ENCODE measurements at regions not wholly inside any gene's neighbourhood (a gene's known extent, or its start where the extent isn't known, plus 50 kb on each side); places are given as distances from the start of the nearest gene placed in this dataset.

- peaks cover 4% of the 10 kb centered on the region for H3K27me3 ChIP-seq (ENCODE audit: insufficient read depth, poor library complexity, severe bottlenecking)
- DNase-seq (ENCODE audit: low read depth in 1 of 2, low spot score in 1 of 2) = no peak
- H3K4me3 ChIP-seq (replicated peaks; ENCODE audit: insufficient read depth, low read length) = no peak overlapping the region
- TF ChIP-seq REST (IDR thresholded peaks at IDR 0.05; ENCODE audit: insufficient replicate concordance, low read depth) (no peak), POLR2AphosphoS5 (IDR thresholded peaks at IDR 0.05; ENCODE audit: low read depth) (no peak), SPI1 (IDR thresholded peaks at IDR 0.05; ENCODE audit: borderline replicate concordance, low read depth) (no peak), CTCF (IDR thresholded peaks at IDR 0.05; ENCODE audit: insufficient read depth, low read length) (no peak), GABPA (IDR thresholded peaks at IDR 0.05; ENCODE audit: low read depth) (no peak)
- no peak overlapping the region for H3K27ac ChIP-seq (replicated peaks)
Observed at GRCh38 chr18:51426996-51427395, 229.5 kb upstream of the MEX3C start.

GRCh38 chr18:51429644-51430043 is 232.2 kb upstream of the MEX3C start:
- DNase-seq (ENCODE audit: low read depth in 1 of 2, low spot score in 1 of 2) = no peak
- no peak overlapping the region for H3K27ac ChIP-seq (replicated peaks)
- H3K27me3 ChIP-seq (ENCODE audit: insufficient read depth, poor library complexity, severe bottlenecking) = peaks cover 4% of the 10 kb centered on the region
- no peak for TF ChIP-seq REST (IDR thresholded peaks at IDR 0.05; ENCODE audit: insufficient replicate concordance, low read depth)
- no peak for TF ChIP-seq SPI1 (IDR thresholded peaks at IDR 0.05; ENCODE audit: borderline replicate concordance, low read depth)
- TF ChIP-seq GABPA (IDR thresholded peaks at IDR 0.05; ENCODE audit: low read depth) = no peak
- no peak for TF ChIP-seq POLR2AphosphoS5 (IDR thresholded peaks at IDR 0.05; ENCODE audit: low read depth)
- no peak overlapping the region for H3K4me3 ChIP-seq (replicated peaks; ENCODE audit: insufficient read depth, low read length)

GRCh38 chr18:51430538-51430937 is 233.1 kb upstream of the MEX3C start:
- DNase-seq (ENCODE audit: low read depth in 1 of 2, low spot score in 1 of 2) = no peak
- no peak overlapping the region for H3K4me3 ChIP-seq (replicated peaks; ENCODE audit: insufficient read depth, low read length)
- H3K27me3 ChIP-seq (ENCODE audit: insufficient read depth, poor library complexity, severe bottlenecking) = no peaks in the 10 kb centered on the region
- no peak overlapping the region for H3K27ac ChIP-seq (replicated peaks)
- TF ChIP-seq SPI1 (IDR thresholded peaks at IDR 0.05; ENCODE audit: borderline replicate concordance, low read depth) = no peak
- no peak for TF ChIP-seq GABPA (IDR thresholded peaks at IDR 0.05; ENCODE audit: low read depth)
- no peak for TF ChIP-seq POLR2AphosphoS5 (IDR thresholded peaks at IDR 0.05; ENCODE audit: low read depth)
- no peak for TF ChIP-seq CTCF (IDR thresholded peaks at IDR 0.05; ENCODE audit: insufficient read depth, low read length)
- TF ChIP-seq REST (IDR thresholded peaks at IDR 0.05; ENCODE audit: insufficient replicate concordance, low read depth) = no peak

Data from HL-60 (cell line).